SK-N-SH (cell line): ENCODE measurements at regions not wholly inside any gene's neighbourhood (a gene's known extent, or its start where the extent isn't known, plus 50 kb on each side); places are given as distances from the start of the nearest gene placed in this dataset.

ENCODE experiments used
- CTCF ChIA-PET: fragments of 300-600, 350-600 bp; formaldehyde crosslinking; extraction: SDS; loops from one replicate; lab custom pipeline; 2021; lab: Yijun Ruan, JAX
- POLR2A ChIA-PET: fragments of 350-600 bp; sonication (Branson Sonifier 250); formaldehyde crosslinking; extraction: SDS; loops from one replicate; lab custom pipeline; 2020; ENCODE audit warnings: antibody characterized with exemption, inconsistent platforms; lab: Yijun Ruan, JAX
- DNase-seq: peaks from one replicate; pipeline ENCODE4 v3.0.0; 2012
- H2AFZ ChIP-seq: fragments of 200-600 bp; sonication (generic); 2 replicates; pipeline ENCODE4 v1.8.1; 2016; ENCODE audit warnings: antibody characterized with exemption, mild to moderate bottlenecking, low read depth
- H3F3A ChIP-seq: fragments of 200-600 bp; sonication (generic); replicated peaks from 2 replicates; pipeline ENCODE3; 2016; ENCODE audit warnings: antibody characterized with exemption, mild to moderate bottlenecking; ENCODE audit not compliant: insufficient read depth
- H3K27ac ChIP-seq, 2 experiments: fragments of 200-500 bp in 1 of 2; fragments of 200-600 bp in 1 of 2; sonication (Bioruptor generic) in 1 of 2; sonication (generic), shearing (Covaris generic) in 1 of 2; 2 replicates each; pipeline versions ENCODE4 v1.5.1 to v1.6.1; 2014 to 2016; ENCODE audit warnings: low read depth in 2 of 2, inconsistent platforms in 1 of 2, low read length in 1 of 2, mild to moderate bottlenecking in 1 of 2, mixed read lengths in 1 of 2
- H3K27me3 ChIP-seq: fragments of 200-600 bp; sonication (generic), shearing (Covaris generic); 2 replicates; pipeline ENCODE4 v1.6.1; 2016; ENCODE audit warnings: mixed run types; ENCODE audit not compliant: insufficient read depth
- H3K36me3 ChIP-seq, 2 experiments: fragments of 200-500 bp in 1 of 2; fragments of 200-600 bp in 1 of 2; sonication (Bioruptor generic) in 1 of 2; sonication (generic) in 1 of 2; replicated peaks in 1 of 2; 2 replicates each; pipeline versions ENCODE3 to v1.5.1; 2014 to 2016; ENCODE audit warnings: low read length in 1 of 2, mild to moderate bottlenecking in 1 of 2; ENCODE audit not compliant: insufficient read depth in 2 of 2, control insufficient read depth in 1 of 2
- H3K4me1 ChIP-seq, 2 experiments: fragments of 200-500 bp in 1 of 2; fragments of 200-600 bp in 1 of 2; sonication (Bioruptor generic) in 1 of 2; sonication (generic), shearing (Covaris generic) in 1 of 2; 2 replicates each; pipeline versions ENCODE4 v1.5.1 to v1.6.1; 2014 to 2016; ENCODE audit warnings: low read depth in 1 of 2, low read length in 1 of 2, mixed run types in 1 of 2; ENCODE audit not compliant: insufficient read depth in 2 of 2, control insufficient read depth in 1 of 2
- H3K4me2 ChIP-seq: fragments of 200-600 bp; sonication (generic), shearing (Covaris generic); 2 replicates; pipeline ENCODE4 v1.6.1; 2017; ENCODE audit warnings: mixed run types
- H3K4me3 ChIP-seq, 2 experiments: fragments of 200-500 bp in 1 of 2; fragments of 200-600 bp in 1 of 2; sonication (Bioruptor generic) in 1 of 2; sonication (generic), shearing (Covaris generic) in 1 of 2; 2 replicates each; pipeline versions ENCODE4 v1.5.1 to v1.8.1; 2014 to 2016; ENCODE audit warnings: low read depth in 2 of 2, inconsistent platforms in 1 of 2, low read length in 1 of 2, mild to moderate bottlenecking in 1 of 2, mixed read lengths in 1 of 2, moderate library complexity in 1 of 2
- H3K79me2 ChIP-seq: fragments of 200-600 bp; sonication (generic); 2 replicates; pipeline ENCODE4 v1.8.1; 2017; ENCODE audit warnings: mild to moderate bottlenecking; ENCODE audit not compliant: insufficient read depth
- H3K9ac ChIP-seq: fragments of 200-600 bp; sonication (generic); 2 replicates; pipeline ENCODE4 v1.6.1; 2017; ENCODE audit warnings: mixed run types
- H3K9me2 ChIP-seq: fragments of 200-600 bp; sonication (generic); 2 replicates; pipeline ENCODE4 v1.6.1; 2017; ENCODE audit warnings: mixed run types
- H3K9me3 ChIP-seq: fragments of 200-600 bp; sonication (generic); 2 replicates; pipeline ENCODE4 v1.6.1; 2017; ENCODE audit warnings: mixed run types, mild to moderate bottlenecking, moderate library complexity
- H4K20me1 ChIP-seq: fragments of 200-600 bp; sonication (generic); 2 replicates; pipeline ENCODE4 v1.6.1; 2017; ENCODE audit warnings: mild to moderate bottlenecking, mixed run types; ENCODE audit not compliant: insufficient read depth
- CHD2 ChIP-seq: fragments of 150-350 bp; IDR thresholded peaks from 2 replicates; pipeline ENCODE4 v1.6.1; 2018; ENCODE audit warnings: low read length; ENCODE audit not compliant: partially characterized antibody
- CTCF ChIP-seq: fragments of 200-600 bp; sonication (generic); IDR thresholded peaks from 2 replicates; pipeline ENCODE4 v1.6.1; 2017; ENCODE audit warnings: antibody characterized with exemption, mild to moderate bottlenecking, moderate library complexity
- EP300 ChIP-seq, 2 experiments: IDR thresholded peaks; 2 replicates each; pipeline versions ENCODE4 v1.4.0 to v1.6.1; 2012; ENCODE audit warnings: borderline replicate concordance in 1 of 2, low read depth in 1 of 2, low read length in 1 of 2
- FOSL2 ChIP-seq: IDR thresholded peaks from 2 replicates; pipeline ENCODE4 v1.4.0; 2012; ENCODE audit warnings: low read depth, mild to moderate bottlenecking, moderate library complexity, borderline replicate concordance
- FOXJ3 ChIP-seq: sonication (generic); formaldehyde crosslinking; IDR thresholded peaks from 2 replicates; pipeline ENCODE4 v1.5.1; 2020; ENCODE audit warnings: mild to moderate bottlenecking, missing genetic modification reagents
- FOXM1 ChIP-seq: IDR thresholded peaks from 2 replicates; pipeline ENCODE4 v1.4.0; 2012; ENCODE audit warnings: low read depth, mild to moderate bottlenecking
- IRF3 ChIP-seq: fragments of 150-350 bp; IDR thresholded peaks from 2 replicates; pipeline ENCODE4 v1.6.1; 2016; ENCODE audit warnings: mild to moderate bottlenecking, low read depth, low read length
- JUND ChIP-seq: IDR thresholded peaks from 2 replicates; pipeline ENCODE4 v1.4.0; 2012
- MXI1 ChIP-seq: IDR thresholded peaks from 2 replicates; pipeline ENCODE4 v1.6.1; 2012; ENCODE audit warnings: mild to moderate bottlenecking, low read depth, low read length, improper control_type of control experiment
- NFIC ChIP-seq: IDR thresholded peaks from 2 replicates; pipeline ENCODE4 v1.4.0; 2012; ENCODE audit warnings: borderline replicate concordance
- NRF1 ChIP-seq: IDR thresholded peaks from 2 replicates; pipeline ENCODE4 v1.6.1; 2012; ENCODE audit warnings: low read depth, mild to moderate bottlenecking, low read length
- PBX3 ChIP-seq: IDR thresholded peaks from 2 replicates; pipeline ENCODE4; 2012
- RAD21 ChIP-seq: IDR thresholded peaks from 2 replicates; pipeline ENCODE4 v1.6.1; 2012; ENCODE audit warnings: mild to moderate bottlenecking, low read length
- RFX5 ChIP-seq: IDR thresholded peaks from 2 replicates; pipeline ENCODE4 v1.6.1; 2012; ENCODE audit warnings: mild to moderate bottlenecking, improper control_type of control experiment, low read length
- RXRA ChIP-seq: IDR thresholded peaks from 2 replicates; pipeline ENCODE4 v1.4.0; 2012; ENCODE audit warnings: low read depth, mild to moderate bottlenecking, borderline replicate concordance
- SIN3A ChIP-seq: IDR thresholded peaks from 2 replicates; pipeline ENCODE4 v1.6.1; 2012; ENCODE audit warnings: low read depth, mild to moderate bottlenecking, low read length, moderate library complexity, borderline replicate concordance
- USF2 ChIP-seq: fragments of 150-350 bp; IDR thresholded peaks from 2 replicates; pipeline ENCODE4 v1.6.1; 2017; ENCODE audit warnings: antibody characterized with exemption, low read length, low read depth, borderline replicate concordance
- YY1 ChIP-seq: IDR thresholded peaks from 2 replicates; pipeline ENCODE4 v1.4.0; 2012; ENCODE audit warnings: low read depth, mild to moderate bottlenecking
- ZBTB33 ChIP-seq: IDR thresholded peaks from 2 replicates; pipeline ENCODE4 v1.4.0; 2012; ENCODE audit warnings: low read depth, borderline replicate concordance
- WGBS: methylation state at CpG from one replicate; pipeline ENCODE4 v1.1.6; 2017; ENCODE audit warnings: low lambda C conversion rate; 5-methylcytosine and 5-hydroxymethylcytosine counted together

- Histone ChIP-seq H3K4me2 (no peak overlapping the region), H3K9ac (no peak overlapping the region), H3K9me3 (no peaks in the 10 kb centered on the region), H3K79me2 (no peaks in the 10 kb centered on the region), H3K9me2 (no peaks in the 10 kb centered on the region), H4K20me1 (no peaks in the 10 kb centered on the region), H3K27me3 (no peaks in the 10 kb centered on the region), H3K36me3 (no peaks in the 10 kb centered on the region), H3K4me1 (no peaks in the 10 kb centered on the region; a peak in 1 of 4 replicates), H3F3A (no peaks in the 10 kb centered on the region), H3K27ac (no peak overlapping the region), H2AFZ (no peak overlapping the region), H3K4me3 (no peak overlapping the region)
- POLR2A ChIA-PET: no interaction called here
- TF ChIP-seq USF2 (no peak), NFIC (no peak), ZBTB33 (no peak), JUND (no peak), FOXJ3 (CRISPR knock-in tag) (no peak), EP300 (IDR thresholded peaks at IDR 0.05; ENCODE audit: borderline replicate concordance in 1 of 2, low read depth in 1 of 2, low read length in 1 of 2) (no peak), NRF1 (no peak), PBX3 (no peak), FOXM1 (no peak), CTCF (no peak), CHD2 (no peak), IRF3 (no peak), RXRA (no peak), RAD21 (no peak), SIN3A (no peak), RFX5 (no peak), MXI1 (no peak), YY1 (no peak), FOSL2 (no peak)
- DNase-seq: no peak
- CTCF ChIA-PET: no interaction called here
- WGBS: 32% methylated on average over 3 of the region's 3 CpGs
Measured at GRCh38 chr11:80330264-80330663, 889.4 kb upstream of the TENM4 start.
